Neuronal stem cell (in vitro differentiated cells): ENCODE measurements at regions not wholly inside any gene's neighbourhood (a gene's known extent, or its start where the extent isn't known, plus 50 kb on each side); places are given as distances from the start of the nearest gene placed in this dataset.
A peak's percentile ranks its signal among the peaks of the same experiment; 100 is the strongest.

Experiments
- DNase-seq: peaks from one replicate; pipeline ENCODE4 v3.0.0-alpha.2; 2013; ENCODE audit warnings: low spot score
- H2AFZ ChIP-seq: one replicate; pipeline ENCODE4 v1.6.1; 2013; ENCODE audit warnings: mild to moderate bottlenecking, low read length, inconsistent platforms
- H2AK5ac ChIP-seq: 2 replicates; pipeline ENCODE4 v1.6.1; 2013; ENCODE audit warnings: low read depth, mild to moderate bottlenecking, inconsistent platforms, low read length, moderate library complexity, mixed read lengths
- H2BK120ac ChIP-seq: 2 replicates; pipeline ENCODE4 v1.6.1; 2013; ENCODE audit warnings: low read depth, mild to moderate bottlenecking, inconsistent platforms, low read length, moderate library complexity, mixed read lengths
- H2BK12ac ChIP-seq: one replicate; pipeline ENCODE4 v1.6.1; 2013; ENCODE audit warnings: low read length, inconsistent platforms
- H2BK15ac ChIP-seq: 2 replicates; pipeline ENCODE4 v1.6.1; 2013; ENCODE audit warnings: mild to moderate bottlenecking, low read length, inconsistent platforms, mixed read lengths
- H2BK5ac ChIP-seq: one replicate; pipeline ENCODE4 v1.6.1; 2013; ENCODE audit warnings: inconsistent platforms, mild to moderate bottlenecking, low read length, moderate library complexity
- H3K14ac ChIP-seq: one replicate; pipeline ENCODE4 v1.6.1; 2013; ENCODE audit warnings: low read length, inconsistent platforms
- H3K18ac ChIP-seq: 2 replicates; pipeline ENCODE4 v1.6.1; 2013; ENCODE audit warnings: low read length, inconsistent platforms
- H3K23ac ChIP-seq: 2 replicates; pipeline ENCODE4 v1.6.1; 2013; ENCODE audit warnings: low read depth, mild to moderate bottlenecking, mixed read lengths, low read length, inconsistent platforms; ENCODE audit not compliant: poor library complexity
- H3K27ac ChIP-seq: replicated peaks from 3 replicates; pipeline ENCODE4 v1.5.1; 2013; ENCODE audit warnings: low read length, inconsistent platforms
- H3K27me3 ChIP-seq, 3 experiments: 2 replicates each; pipeline ENCODE4 v1.6.1; 2013; ENCODE audit warnings: low read length in 3 of 3, mild to moderate bottlenecking in 2 of 3, inconsistent platforms in 1 of 3, low read depth in 1 of 3, mixed read lengths in 1 of 3, moderate library complexity in 1 of 3; ENCODE audit not compliant: control insufficient read depth in 3 of 3, insufficient read depth in 3 of 3
- H3K36me3 ChIP-seq, 2 donors: replicated peaks in 1 of 2; 2 replicates each; pipeline ENCODE4 v1.6.1; 2013; ENCODE audit warnings: low read length in 2 of 2; ENCODE audit not compliant: control insufficient read depth in 2 of 2, insufficient read depth in 2 of 2
- H3K4ac ChIP-seq: 2 replicates; pipeline ENCODE4 v1.6.1; 2013; ENCODE audit warnings: inconsistent platforms, mild to moderate bottlenecking, low read length, moderate library complexity
- H3K4me1 ChIP-seq, 2 donors: 1 replicate in 1 of 2; 2 replicates in 1 of 2; pipeline ENCODE4 v1.6.1; 2013; ENCODE audit warnings: low read length in 2 of 2, low read depth in 1 of 2; ENCODE audit not compliant: control insufficient read depth in 2 of 2, insufficient read depth in 1 of 2
- H3K4me2 ChIP-seq: one replicate; pipeline ENCODE4 v1.6.1; 2013; ENCODE audit warnings: mild to moderate bottlenecking, low read length, inconsistent platforms; ENCODE audit not compliant: insufficient read depth, poor library complexity, severe bottlenecking
- H3K4me3 ChIP-seq, 2 donors: 2 replicates each; pipeline ENCODE4 v1.5.1; 2013; ENCODE audit warnings: low read length in 2 of 2, mild to moderate bottlenecking in 2 of 2, inconsistent platforms in 1 of 2, moderate library complexity in 1 of 2
- H3K79me1 ChIP-seq: one replicate; pipeline ENCODE4 v1.6.1; 2013; ENCODE audit warnings: low read depth, mild to moderate bottlenecking, inconsistent platforms, low read length, moderate library complexity
- H3K9ac ChIP-seq: one replicate; pipeline ENCODE4 v1.6.1; 2013; ENCODE audit warnings: mild to moderate bottlenecking, low read depth, low read length, inconsistent platforms; ENCODE audit not compliant: poor library complexity
- H3K9me3 ChIP-seq, 2 donors: replicated peaks in 1 of 2; 2 replicates each; pipeline versions ENCODE3 to v1.6.1; 2013; ENCODE audit warnings: low read length in 2 of 2, mild to moderate bottlenecking in 2 of 2, inconsistent platforms in 1 of 2, low read depth in 1 of 2, mixed read lengths in 1 of 2, moderate library complexity in 1 of 2; ENCODE audit not compliant: control insufficient read depth in 2 of 2, insufficient read depth in 1 of 2
- H4K8ac ChIP-seq: one replicate; pipeline ENCODE4 v1.6.1; 2013; ENCODE audit warnings: low read depth, mild to moderate bottlenecking, inconsistent platforms, low read length, moderate library complexity
- H4K91ac ChIP-seq: one replicate; pipeline ENCODE4 v1.6.1; 2013; ENCODE audit warnings: low read length, low read depth, mild to moderate bottlenecking, inconsistent platforms; ENCODE audit not compliant: poor library complexity
- WGBS, 2 donors: extraction: QIAGEN DNeasy Blood & Tissue Kit; methylation state at CpG; one replicate each; pipeline ENCODE4 v1.1.7; 2013; ENCODE audit warnings: missing lambda C conversion rate in 2 of 2, mixed read lengths in 1 of 2; ENCODE audit not compliant: insufficient read length in 2 of 2, insufficient replicate concordance in 1 of 2; ENCODE audit errors: extremely low coverage in 2 of 2; 5-methylcytosine and 5-hydroxymethylcytosine counted together

DNA sequence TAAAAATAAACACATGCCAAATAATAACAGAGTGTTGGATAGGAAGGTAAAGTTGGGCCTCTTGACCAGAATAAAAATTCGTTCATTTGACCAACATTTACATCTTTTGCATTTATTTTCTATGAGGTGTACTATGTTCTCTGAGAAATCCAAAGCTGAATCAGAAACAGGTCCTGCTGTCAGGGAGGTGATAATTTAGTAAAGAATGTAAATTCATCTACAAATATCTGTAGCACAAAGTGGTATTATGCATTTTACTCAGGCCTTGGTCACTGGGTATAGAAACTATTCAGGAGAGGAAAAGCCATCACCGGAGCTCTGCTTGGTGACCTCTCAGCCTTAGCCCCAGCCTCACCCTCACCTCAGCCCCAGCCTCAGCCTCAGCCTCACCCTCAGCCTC is 208.9 kb downstream of the SPP2 start:
- Histone ChIP-seq H2AFZ (no peak overlapping the region), H3K27ac (no peak overlapping the region), H3K4me2 (no peak overlapping the region), H2BK15ac (peak overlapping the region; percentile 94), H2BK120ac (no peak overlapping the region), H2BK12ac (peak overlapping the region; percentile 23), H4K91ac (peak overlapping the region; percentile 89), H3K4me3 (no peak overlapping the region), H3K27me3 (no peaks in the 10 kb centered on the region), H3K9me3 (peaks cover 0 to 2% of the 10 kb centered on the region in 2 donors), H3K18ac (peak overlapping the region; percentile 46), H3K23ac (no peak overlapping the region), H4K8ac (no peak overlapping the region), H3K4ac (no peak overlapping the region), H3K9ac (peak overlapping the region; percentile 67), H3K14ac (no peak overlapping the region), H3K79me1 (no peaks in the 10 kb centered on the region), H2AK5ac (no peak overlapping the region), H3K4me1 (peaks cover 0 to 4% of the 10 kb centered on the region in 2 donors), H3K36me3 (no peaks in the 10 kb centered on the region), H2BK5ac (no peak overlapping the region)
- no CpG with 5 or more reads among the region's 2 CpGs for WGBS, 2 donors
- DNase-seq: no peak

DNA sequence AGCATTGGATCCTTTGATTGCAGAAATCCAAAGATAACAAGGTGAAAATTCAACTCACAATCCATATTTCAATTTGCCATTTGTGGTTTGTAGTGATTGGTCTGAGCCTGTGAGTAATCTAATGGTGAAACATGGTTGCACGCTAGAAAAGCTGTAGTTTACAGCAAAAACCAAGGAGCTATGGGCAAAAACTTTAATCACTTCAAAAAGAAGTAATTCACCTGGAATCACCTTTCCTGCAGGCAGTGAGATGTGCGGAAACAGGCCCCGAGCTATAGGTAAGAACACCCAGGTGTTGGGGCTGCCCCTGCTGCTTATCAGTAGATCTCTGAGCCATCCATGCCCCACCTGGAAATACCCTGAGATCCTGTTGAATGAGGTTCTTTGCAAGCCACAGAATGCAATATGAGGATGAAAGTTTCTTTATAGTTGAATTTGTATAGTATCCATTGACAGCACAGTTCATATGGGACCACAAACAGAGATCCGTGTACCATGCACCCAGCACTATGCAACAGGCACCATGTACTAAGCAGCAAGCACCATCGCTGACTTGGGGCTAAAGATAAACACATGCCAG is 208.2 kb downstream of the SPP2 start:
- no peak overlapping the region for H4K91ac ChIP-seq
- H2AFZ ChIP-seq: no peak overlapping the region
- H3K4me2 ChIP-seq: no peak overlapping the region
- H2BK15ac ChIP-seq: no peak overlapping the region
- H3K79me1 ChIP-seq: no peaks in the 10 kb centered on the region
- no peaks in the 10 kb centered on the region for H3K27me3 ChIP-seq
- peak overlapping the region; percentile 21 for H3K9ac ChIP-seq
- DNase-seq: no peak
- no peak overlapping the region for H2BK5ac ChIP-seq
- no peak overlapping the region for H3K4ac ChIP-seq
- no CpG with 5 or more reads among the region's 5 CpGs for WGBS, 2 donors
- H3K23ac ChIP-seq: no peak overlapping the region
- H3K14ac ChIP-seq: no peak overlapping the region
- H3K36me3 ChIP-seq: no peaks in the 10 kb centered on the region
- H3K27ac ChIP-seq: no peak overlapping the region
- H3K4me1 ChIP-seq: peaks cover 0 to 4% of the 10 kb centered on the region in 2 donors
- no peak overlapping the region for H3K4me3 ChIP-seq
- H2BK120ac ChIP-seq: no peak overlapping the region
- no peak overlapping the region for H3K18ac ChIP-seq
- H2BK12ac ChIP-seq: no peak overlapping the region
- no peak overlapping the region for H2AK5ac ChIP-seq
- H4K8ac ChIP-seq: no peak overlapping the region
- H3K9me3 ChIP-seq: peaks cover 0 to 2% of the 10 kb centered on the region in 2 donors

GRCh38 chr2:234257859-234258561 is 207.5 kb downstream of the SPP2 start:
- no peaks in the 10 kb centered on the region for H3K79me1 ChIP-seq
- no peak overlapping the region for H3K14ac ChIP-seq
- WGBS, 2 donors: no CpG with 5 or more reads among the region's 10 CpGs
- peaks cover 0 to 2% of the 10 kb centered on the region in 2 donors for H3K9me3 ChIP-seq
- H4K8ac ChIP-seq: no peak overlapping the region
- peak; percentile 12 for DNase-seq
- H3K9ac ChIP-seq: no peak overlapping the region
- no peak overlapping the region for H3K18ac ChIP-seq
- H3K27me3 ChIP-seq: no peaks in the 10 kb centered on the region
- H2BK120ac ChIP-seq: no peak overlapping the region
- H3K4me3 ChIP-seq: no peak overlapping the region
- no peaks in the 10 kb centered on the region for H3K36me3 ChIP-seq
- no peak overlapping the region for H4K91ac ChIP-seq
- H2AFZ ChIP-seq: no peak overlapping the region
- H3K23ac ChIP-seq: no peak overlapping the region
- H3K4me1 ChIP-seq: peaks cover 0 to 4% of the 10 kb centered on the region in 2 donors
- no peak overlapping the region for H2BK12ac ChIP-seq
- H3K27ac ChIP-seq: no peak overlapping the region
- no peak overlapping the region for H2BK15ac ChIP-seq
- no peak overlapping the region for H2BK5ac ChIP-seq
- H3K4me2 ChIP-seq: no peak overlapping the region
- H3K4ac ChIP-seq: no peak overlapping the region
- no peak overlapping the region for H2AK5ac ChIP-seq

- H3K4me3 ChIP-seq: no peak overlapping the region
- peaks cover 0 to 4% of the 10 kb centered on the region in 2 donors for H3K4me1 ChIP-seq
- H3K27me3 ChIP-seq: no peaks in the 10 kb centered on the region
- H4K8ac ChIP-seq: no peak overlapping the region
- no peak overlapping the region for H3K18ac ChIP-seq
- no peak overlapping the region for H2AFZ ChIP-seq
- DNase-seq: no peak
- H2BK120ac ChIP-seq: no peak overlapping the region
- no peak overlapping the region for H3K23ac ChIP-seq
- no CpG with 5 or more reads among the region's 3 CpGs for WGBS, 2 donors
- no peak overlapping the region for H2AK5ac ChIP-seq
- H3K36me3 ChIP-seq: no peaks in the 10 kb centered on the region
- no peaks in the 10 kb centered on the region for H3K79me1 ChIP-seq
- no peak overlapping the region for H3K14ac ChIP-seq
- H2BK12ac ChIP-seq: peak overlapping the region; percentile 64
- H3K4ac ChIP-seq: no peak overlapping the region
- H2BK5ac ChIP-seq: no peak overlapping the region
- H3K9me3 ChIP-seq: peaks cover 0 to 2% of the 10 kb centered on the region in 2 donors
- no peak overlapping the region for H4K91ac ChIP-seq
- no peak overlapping the region for H3K4me2 ChIP-seq
- H3K9ac ChIP-seq: no peak overlapping the region
- no peak overlapping the region for H3K27ac ChIP-seq
- H2BK15ac ChIP-seq: no peak overlapping the region
Observed at GRCh38 chr2:234256516-234256915, 206.0 kb downstream of the SPP2 start.
